ENCODE measurements at regions not wholly inside any gene's neighbourhood (a gene's known extent, or its start where the extent isn't known, plus 50 kb on each side); places are given as distances from the start of the nearest gene placed in this dataset.

GRCh38 chr11:109526061-109526460 is 104.1 kb downstream of the C11orf87 start (continued):
- TF ChIP-seq REST (IDR thresholded peaks at IDR 0.05; ENCODE audit: unreplicated experiment) (no peak), NANOG (IDR thresholded peaks at IDR 0.05; ENCODE audit: borderline replicate concordance) (no peak), EZH2 (IDR thresholded peaks at IDR 0.05; ENCODE audit: low read depth, unreplicated experiment) (no peak), ZNF331 (CRISPR knock-in tag; IDR thresholded peaks at IDR 0.05; ENCODE audit: low read depth) (no peak), EZH2phosphoT487 (IDR thresholded peaks at IDR 0.05; ENCODE audit: unreplicated experiment) (no peak)
- TF ChIP-seq, protein P1, sequence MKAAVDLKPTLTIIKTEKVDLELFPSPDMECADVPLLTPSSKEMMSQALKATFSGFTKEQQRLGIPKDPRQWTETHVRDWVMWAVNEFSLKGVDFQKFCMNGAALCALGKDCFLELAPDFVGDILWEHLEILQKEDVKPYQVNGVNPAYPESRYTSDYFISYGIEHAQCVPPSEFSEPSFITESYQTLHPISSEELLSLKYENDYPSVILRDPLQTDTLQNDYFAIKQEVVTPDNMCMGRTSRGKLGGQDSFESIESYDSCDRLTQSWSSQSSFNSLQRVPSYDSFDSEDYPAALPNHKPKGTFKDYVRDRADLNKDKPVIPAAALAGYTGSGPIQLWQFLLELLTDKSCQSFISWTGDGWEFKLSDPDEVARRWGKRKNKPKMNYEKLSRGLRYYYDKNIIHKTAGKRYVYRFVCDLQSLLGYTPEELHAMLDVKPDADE (IDR thresholded peaks at IDR 0.05) = no peak

GRCh38 chr11:109526931-109527330 is 104.9 kb downstream of the C11orf87 start:
- no peak overlapping the region for H3K27ac ChIP-seq (ENCODE audit: low read depth)
- no peaks in the 10 kb centered on the region for H3K4me1 ChIP-seq (ENCODE audit: insufficient read depth)
- no peaks in the 10 kb centered on the region for H3K79me2 ChIP-seq (replicated peaks; ENCODE audit: insufficient read depth)
- H4K20me1 ChIP-seq (replicated peaks; ENCODE audit: insufficient read depth) = no peaks in the 10 kb centered on the region
- Mint-ChIP-seq H3K36me3 (ENCODE audit: low read depth) (no peaks in the 10 kb centered on the region), H3K27ac (0 out of 2 replicates have a peak overlapping the region, but pooled peaks have one; percentile 54), H3K4me1 (no peaks in the 10 kb centered on the region; the same call in 1 of the 3 replicates), H3K9me3 (no peaks in the 10 kb centered on the region), H3K27me3 (ENCODE audit: insufficient read depth, low read depth, poor library complexity) (peaks cover 3% of the 10 kb centered on the region), H3K4me3 (no peak overlapping the region)
- no peak for DNase-seq (ENCODE audit: low spot score)
- no peaks in the 10 kb centered on the region for H3K36me3 ChIP-seq (ENCODE audit: insufficient read depth)
- H2AFZ ChIP-seq = no peak overlapping the region
- no peak overlapping the region for H3K4me3 ChIP-seq
- H3K9me2 ChIP-seq (ENCODE audit: insufficient read depth) = no peaks in the 10 kb centered on the region
- no peak overlapping the region for H3K4me2 ChIP-seq
- no peaks in the 10 kb centered on the region for H3K27me3 ChIP-seq (ENCODE audit: insufficient read depth)
- no peaks in the 10 kb centered on the region for H3F3A ChIP-seq (replicated peaks; ENCODE audit: low read depth)
- TF ChIP-seq CREB1 (CRISPR knock-in tag; IDR thresholded peaks at IDR 0.05; ENCODE audit: low read depth) = no peak
- TF ChIP-seq, protein P1 (IDR thresholded peaks at IDR 0.05) = no peak
- no peak for TF ChIP-seq EZH2 (IDR thresholded peaks at IDR 0.05; ENCODE audit: low read depth, unreplicated experiment)
- no peak for TF ChIP-seq POLR2AphosphoS5 (IDR thresholded peaks at IDR 0.05; ENCODE audit: low read depth)
- TF ChIP-seq CTCF (conservative IDR thresholded peaks at IDR 0.05; ENCODE audit: low read depth in 2 of 2) = no peak
- no peak for ATAC-seq
